HepG2 (cell line): ENCODE measurements at regions not wholly inside any gene's neighbourhood (a gene's known extent, or its start where the extent isn't known, plus 50 kb on each side); places are given as distances from the start of the nearest gene placed in this dataset.

Experiments used
- ATAC-seq: fragments of 200-7000 bp; cut with Tn5 transposase; 3 replicates; pipeline ENCODE4 v1.9.1; 2020; ENCODE audit warnings: mild to moderate bottlenecking, moderate library complexity
- BruUV-seq: library from RNA; stranded (reverse); fragments of 400-500 nt; replicated peaks from 2 replicates; lab custom pipeline; 2021; lab: Mats Ljungman, UMichigan
- CTCF ChIA-PET: fragments of 300-600 bp; formaldehyde crosslinking; extraction: SDS; loops from one replicate; lab custom pipeline; 2021; ENCODE audit warnings: low total read pairs, inconsistent platforms, low intra/inter-chr PET ratio; lab: Yijun Ruan, JAX
- POLR2A ChIA-PET: fragments of 350-600 bp; sonication (Branson Sonifier 250); formaldehyde crosslinking; loops from one replicate; lab custom pipeline; 2020; ENCODE audit warnings: antibody characterized with exemption, inconsistent platforms; lab: Yijun Ruan, JAX
- DNase-seq: peaks from one replicate; pipeline ENCODE4 v3.0.0-alpha.2; 2015; ENCODE audit warnings: low spot score
- FAIRE-seq: peaks from 3 replicates; lab custom pipeline; 2011; peaks lifted over from hg19 to GRCh38; lab: Jason Lieb, UNC
- H2AFZ ChIP-seq: one replicate; pipeline ENCODE4 v1.6.1; 2011; ENCODE audit warnings: low read length, inconsistent platforms
- H3K27ac ChIP-seq: fragments of 300-600 bp; 3 replicates; pipeline ENCODE4 v1.8.0; 2011; ENCODE audit warnings: mixed run types, mild to moderate bottlenecking, mixed read lengths, low read length, inconsistent platforms; ENCODE audit not compliant: insufficient read depth; ENCODE audit errors: extremely low read length
- H3K27me3 ChIP-seq, 2 experiments: fragments of 200-600 bp in 1 of 2; 2 replicates in 1 of 2; 3 replicates in 1 of 2; pipeline versions ENCODE4 v1.6.0 to v1.8.0; 2011; ENCODE audit warnings: low read length in 2 of 2, mild to moderate bottlenecking in 2 of 2, moderate library complexity in 2 of 2, inconsistent platforms in 1 of 2; ENCODE audit not compliant: insufficient read depth in 2 of 2, control insufficient read depth in 1 of 2
- H3K36me3 ChIP-seq, 2 experiments: fragments of 200-600 bp in 1 of 2; replicated peaks in 1 of 2; 2 replicates in 1 of 2; 3 replicates in 1 of 2; pipeline versions ENCODE4 v1.5.1 to v1.8.0; 2011; ENCODE audit warnings: low read length in 2 of 2, inconsistent platforms in 1 of 2; ENCODE audit not compliant: insufficient read depth in 2 of 2, control insufficient read depth in 1 of 2
- H3K4me1 ChIP-seq: 2 replicates; pipeline ENCODE4 v1.5.1; 2012; ENCODE audit warnings: low read length, inconsistent platforms; ENCODE audit not compliant: insufficient read depth
- H3K4me2 ChIP-seq: 2 replicates; pipeline ENCODE4 v1.6.0; 2011; ENCODE audit warnings: low read depth, low read length, inconsistent platforms
- H3K4me3 ChIP-seq, 3 experiments: fragments of 200-600 bp in 1 of 3; sonication (generic), shearing (Covaris generic) in 1 of 3; replicated peaks in 1 of 3; 2 replicates each; pipeline ENCODE4 v1.5.1; 2011 to 2016; ENCODE audit warnings: low read length in 3 of 3, inconsistent platforms in 2 of 3, low read depth in 2 of 3, mild to moderate bottlenecking in 2 of 3, control low read depth in 1 of 3, mixed read lengths in 1 of 3; ENCODE audit not compliant: insufficient read depth in 1 of 3
- H3K79me2 ChIP-seq: one replicate; pipeline ENCODE4 v1.6.1; 2011; ENCODE audit warnings: low read length, inconsistent platforms; ENCODE audit not compliant: insufficient read depth
- H3K9ac ChIP-seq: 2 replicates; pipeline ENCODE4 v1.6.0; 2011; ENCODE audit warnings: mild to moderate bottlenecking, low read depth, low read length, inconsistent platforms; ENCODE audit not compliant: insufficient read depth
- H3K9me3 ChIP-seq: 2 replicates; pipeline ENCODE4 v1.5.1; 2012; ENCODE audit warnings: mild to moderate bottlenecking, low read length
- H4K20me1 ChIP-seq: 2 replicates; pipeline ENCODE4 v1.6.0; 2011; ENCODE audit warnings: inconsistent platforms, mild to moderate bottlenecking, low read length, moderate library complexity; ENCODE audit not compliant: insufficient read depth
- CEBPB ChIP-seq: IDR thresholded peaks from 2 replicates; pipeline ENCODE4 v1.6.1; 2011; ENCODE audit warnings: low read depth, low read length, improper control_type of control experiment, borderline replicate concordance
- E2F1 ChIP-seq: sonication (generic); formaldehyde crosslinking; IDR thresholded peaks from 2 replicates; pipeline ENCODE4 v1.5.0; 2020; ENCODE audit warnings: missing genetic modification reagents
- ISX ChIP-seq: sonication (generic); formaldehyde crosslinking; conservative IDR thresholded peaks from 2 replicates; pipeline ENCODE4 v1.5.0; 2020; ENCODE audit warnings: missing genetic modification reagents
- KDM5A ChIP-seq: fragments of 200-600 bp; sonication (generic); IDR thresholded peaks from 2 replicates; pipeline ENCODE4 v1.7.0; 2018; ENCODE audit warnings: antibody characterized with exemption, mild to moderate bottlenecking, low read length, borderline replicate concordance
- KLF11 ChIP-seq: IDR thresholded peaks from 2 replicates; pipeline ENCODE4 v1.6.1; 2016; ENCODE audit warnings: missing compliant biosample characterization
- MZF1 ChIP-seq: sonication (generic); formaldehyde crosslinking; IDR thresholded peaks from 2 replicates; pipeline ENCODE4 v1.8.1; 2023; ENCODE audit warnings: mild to moderate bottlenecking, missing genetic modification reagents, borderline replicate concordance
- NR3C1 ChIP-seq: sonication (generic); formaldehyde crosslinking; IDR thresholded peaks from 2 replicates; pipeline ENCODE4 v1.4.0; 2020; ENCODE audit warnings: missing genetic modification reagents
- RFX3 ChIP-seq: IDR thresholded peaks from 2 replicates; pipeline ENCODE4 v1.6.1; 2016; ENCODE audit warnings: missing biosample characterization, missing genetic modification reagents
- SALL1 ChIP-seq: sonication (generic); formaldehyde crosslinking; IDR thresholded peaks from 2 replicates; pipeline ENCODE4 v1.8.0; 2022; ENCODE audit warnings: mild to moderate bottlenecking, missing genetic modification reagents
- TAF1 ChIP-seq: sonication (generic); formaldehyde crosslinking; IDR thresholded peaks from 2 replicates; pipeline ENCODE4 v1.4.0; 2020; ENCODE audit warnings: missing genetic modification reagents
- TRIM24 ChIP-seq: sonication (generic); formaldehyde crosslinking; IDR thresholded peaks from 2 replicates; pipeline ENCODE4 v1.8.0; 2022; ENCODE audit warnings: mild to moderate bottlenecking, missing genetic modification reagents
- ZMAT3 ChIP-seq: sonication (generic); formaldehyde crosslinking; conservative IDR thresholded peaks from 2 replicates; pipeline ENCODE4 v1.7.0; 2021; ENCODE audit warnings: missing genetic modification reagents
- ZNF281 ChIP-seq: sonication (generic); formaldehyde crosslinking; IDR thresholded peaks from 2 replicates; pipeline ENCODE4 v1.4.0; 2020; ENCODE audit warnings: missing genetic modification reagents, borderline replicate concordance
- ZNF644 ChIP-seq: IDR thresholded peaks from 2 replicates; pipeline ENCODE4 v1.6.1; 2016; ENCODE audit warnings: low read depth
- WGBS: methylation state at CpG from one replicate; pipeline ENCODE4 v1.1.6; 2017; ENCODE audit warnings: low lambda C conversion rate; 5-methylcytosine and 5-hydroxymethylcytosine counted together
- in situ Hi-C: cut with HindIII; loops from 2 replicates; pipeline ENCODE4 v1.10.0; 2017; ENCODE audit warnings: low pct_unique_long_range_greater_than_20kb; ENCODE audit not compliant: extremely low pct_ligation_motif_present
- intact Hi-C: fragments of 100-400 bp; cut with micrococcal nuclease; formaldehyde crosslinking; loops from one replicate; pipeline ENCODE4 v1.10.0; 2022; ENCODE audit not compliant: unreplicated experiment
- TF ChIP-seq, protein P1 (sequence below): sonication (generic); formaldehyde crosslinking; IDR thresholded peaks from 2 replicates; pipeline ENCODE4 v1.5.0; 2020; ENCODE audit warnings: mild to moderate bottlenecking, missing genetic modification reagents

- in situ Hi-C loops (no loop called here), intact Hi-C loops (no loop called here)
- ChIA-PET CTCF (interaction anchor here (1.6 kb wide), 1 partner anchor 614 kb away, joined by 6 read pairs; no protein-coding TSS in a partner anchor), POLR2A (no interaction called here)
- Histone ChIP-seq H3K36me3 (no peaks in the 10 kb centered on the region), H3K9ac (no peak overlapping the region), H3K79me2 (no peaks in the 10 kb centered on the region), H3K4me2 (peak overlapping the region; percentile 58), H3K27me3 (no peaks in the 10 kb centered on the region; a peak in 1 of 5 replicates), H4K20me1 (no peaks in the 10 kb centered on the region), H3K4me1 (0 out of 2 replicates have a peak, but pooled peaks cover 8% of the 10 kb centered on the region), H3K4me3 (peak overlapping the region in 1 of 3 experiments; percentile 25; a peak in 1 of 6 replicates), H3K27ac (no peak overlapping the region), H2AFZ (no peak overlapping the region), H3K9me3 (no peaks in the 10 kb centered on the region)
- 0% methylated on average over 3 of the region's 3 CpGs for WGBS
- no TSS peak for BruUV-seq
- TF ChIP-seq ISX (CRISPR knock-in tag) (no peak), ZMAT3 (no peak), KDM5A (no peak), ZNF281 (CRISPR knock-in tag) (no peak), SALL1 (CRISPR knock-in tag) (no peak)
- ATAC-seq: peak; percentile 38; the same call in 2 of the 3 replicates
- FAIRE-seq: no peak
- no peak for DNase-seq
These were observed 163.6 kb downstream of the FBXO8 start for GRCh38 chr4:174119830-174120229.

DNA sequence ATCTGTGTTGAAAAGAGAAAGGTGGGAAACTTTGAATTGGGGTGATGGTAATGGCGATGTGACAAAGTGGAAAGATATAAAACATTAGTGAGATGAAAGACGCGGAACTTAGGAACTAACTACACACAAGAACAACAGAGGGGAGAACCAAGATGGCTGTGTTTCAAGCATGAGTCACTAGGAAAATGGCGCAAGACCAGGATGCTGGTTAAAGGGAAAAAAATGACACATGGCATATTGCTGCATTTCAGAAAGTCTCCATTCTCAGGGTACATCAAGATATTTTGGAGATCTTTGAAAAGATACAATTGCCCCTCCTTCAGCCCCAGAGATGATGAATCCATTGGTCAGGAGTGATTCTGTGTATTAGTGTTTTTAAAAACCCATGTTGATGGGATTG is 164.4 kb downstream of the FBXO8 start:
- Histone ChIP-seq H3K79me2 (no peaks in the 10 kb centered on the region), H3K36me3 (no peaks in the 10 kb centered on the region), H4K20me1 (no peaks in the 10 kb centered on the region), H3K9me3 (no peaks in the 10 kb centered on the region), H2AFZ (no peak overlapping the region), H3K4me2 (no peak overlapping the region), H3K9ac (no peak overlapping the region), H3K27ac (no peak overlapping the region), H3K27me3 (no peaks in the 10 kb centered on the region; a peak in 1 of 5 replicates), H3K4me3 (no peak overlapping the region), H3K4me1 (0 out of 2 replicates have a peak, but pooled peaks cover 8% of the 10 kb centered on the region)
- ChIA-PET CTCF (no interaction called here), POLR2A (no interaction called here)
- DNase-seq (no peak), ATAC-seq (no peak), FAIRE-seq (no peak)
- 50% methylated on average over 4 of the region's 4 CpGs for WGBS
- in situ Hi-C loops: no loop called here
- no TSS peak for BruUV-seq
- intact Hi-C loops: no loop called here
- TF ChIP-seq, protein P1, sequence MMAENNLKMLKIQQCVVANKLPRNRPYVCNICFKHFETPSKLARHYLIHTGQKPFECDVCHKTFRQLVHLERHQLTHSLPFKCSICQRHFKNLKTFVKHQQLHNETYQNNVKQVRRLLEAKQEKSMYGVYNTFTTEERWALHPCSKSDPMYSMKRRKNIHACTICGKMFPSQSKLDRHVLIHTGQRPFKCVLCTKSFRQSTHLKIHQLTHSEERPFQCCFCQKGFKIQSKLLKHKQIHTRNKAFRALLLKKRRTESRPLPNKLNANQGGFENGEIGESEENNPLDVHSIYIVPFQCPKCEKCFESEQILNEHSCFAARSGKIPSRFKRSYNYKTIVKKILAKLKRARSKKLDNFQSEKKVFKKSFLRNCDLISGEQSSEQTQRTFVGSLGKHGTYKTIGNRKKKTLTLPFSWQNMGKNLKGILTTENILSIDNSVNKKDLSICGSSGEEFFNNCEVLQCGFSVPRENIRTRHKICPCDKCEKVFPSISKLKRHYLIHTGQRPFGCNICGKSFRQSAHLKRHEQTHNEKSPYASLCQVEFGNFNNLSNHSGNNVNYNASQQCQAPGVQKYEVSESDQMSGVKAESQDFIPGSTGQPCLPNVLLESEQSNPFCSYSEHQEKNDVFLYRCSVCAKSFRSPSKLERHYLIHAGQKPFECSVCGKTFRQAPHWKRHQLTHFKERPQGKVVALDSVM: no peak
- TF ChIP-seq TAF1 (no peak), ZNF644 (CRISPR knock-in tag) (0 out of 2 replicates have a peak, but pooled peaks have one; percentile 32), NR3C1 (CRISPR knock-in tag) (no peak), KLF11 (CRISPR knock-in tag) (no peak), E2F1 (CRISPR knock-in tag) (no peak), MZF1 (CRISPR knock-in tag) (no peak), CEBPB (peak; percentile 45; the same call in 1 of the 2 replicates), TRIM24 (no peak), RFX3 (CRISPR knock-in tag) (no peak)
